ENCODE measurements at regions not wholly inside any gene's neighbourhood (a gene's known extent, or its start where the extent isn't known, plus 50 kb on each side); places are given as distances from the start of the nearest gene placed in this dataset.

DNA sequence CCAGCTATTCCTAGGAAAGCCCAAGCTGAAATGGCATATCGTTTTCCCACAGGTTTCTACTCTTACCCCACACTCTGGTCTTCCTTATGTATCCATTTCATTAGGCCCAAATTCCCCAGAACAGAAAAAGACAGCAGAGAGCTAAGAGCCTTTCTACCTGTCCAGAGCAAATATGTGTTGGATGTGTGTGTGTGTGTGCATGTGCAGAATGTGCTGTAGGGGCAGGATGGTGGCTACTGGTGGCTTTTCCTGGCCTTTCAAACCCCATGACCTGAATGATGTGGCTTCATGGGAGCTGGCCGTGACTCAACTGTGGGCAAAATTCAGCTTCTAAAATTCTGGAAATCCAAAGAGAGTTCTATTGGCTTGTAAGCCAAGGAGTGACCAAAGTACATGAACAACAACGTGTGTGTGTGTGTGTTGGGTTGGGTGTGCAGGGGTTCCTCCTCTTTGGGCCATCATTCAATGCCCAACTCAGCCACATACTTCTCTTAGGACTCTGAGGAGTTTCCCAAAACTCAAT lies 421.4 kb upstream of the CADM1 start:
- TF ChIP-seq, protein P1, sequence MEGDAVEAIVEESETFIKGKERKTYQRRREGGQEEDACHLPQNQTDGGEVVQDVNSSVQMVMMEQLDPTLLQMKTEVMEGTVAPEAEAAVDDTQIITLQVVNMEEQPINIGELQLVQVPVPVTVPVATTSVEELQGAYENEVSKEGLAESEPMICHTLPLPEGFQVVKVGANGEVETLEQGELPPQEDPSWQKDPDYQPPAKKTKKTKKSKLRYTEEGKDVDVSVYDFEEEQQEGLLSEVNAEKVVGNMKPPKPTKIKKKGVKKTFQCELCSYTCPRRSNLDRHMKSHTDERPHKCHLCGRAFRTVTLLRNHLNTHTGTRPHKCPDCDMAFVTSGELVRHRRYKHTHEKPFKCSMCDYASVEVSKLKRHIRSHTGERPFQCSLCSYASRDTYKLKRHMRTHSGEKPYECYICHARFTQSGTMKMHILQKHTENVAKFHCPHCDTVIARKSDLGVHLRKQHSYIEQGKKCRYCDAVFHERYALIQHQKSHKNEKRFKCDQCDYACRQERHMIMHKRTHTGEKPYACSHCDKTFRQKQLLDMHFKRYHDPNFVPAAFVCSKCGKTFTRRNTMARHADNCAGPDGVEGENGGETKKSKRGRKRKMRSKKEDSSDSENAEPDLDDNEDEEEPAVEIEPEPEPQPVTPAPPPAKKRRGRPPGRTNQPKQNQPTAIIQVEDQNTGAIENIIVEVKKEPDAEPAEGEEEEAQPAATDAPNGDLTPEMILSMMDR (IDR thresholded peaks at IDR 0.05; ENCODE audit: poor library complexity, severe bottlenecking): no peak
- TF ChIP-seq EZH2 (IDR thresholded peaks at IDR 0.05; ENCODE audit: borderline replicate concordance, insufficient read depth, low read length, poor library complexity, severe bottlenecking): no peak
- TF ChIP-seq POLR2AphosphoS5 (IDR thresholded peaks at IDR 0.05): no peak
- no peak for TF ChIP-seq RAD21 (conservative IDR thresholded peaks at IDR 0.05)
- TF ChIP-seq, protein P2, sequence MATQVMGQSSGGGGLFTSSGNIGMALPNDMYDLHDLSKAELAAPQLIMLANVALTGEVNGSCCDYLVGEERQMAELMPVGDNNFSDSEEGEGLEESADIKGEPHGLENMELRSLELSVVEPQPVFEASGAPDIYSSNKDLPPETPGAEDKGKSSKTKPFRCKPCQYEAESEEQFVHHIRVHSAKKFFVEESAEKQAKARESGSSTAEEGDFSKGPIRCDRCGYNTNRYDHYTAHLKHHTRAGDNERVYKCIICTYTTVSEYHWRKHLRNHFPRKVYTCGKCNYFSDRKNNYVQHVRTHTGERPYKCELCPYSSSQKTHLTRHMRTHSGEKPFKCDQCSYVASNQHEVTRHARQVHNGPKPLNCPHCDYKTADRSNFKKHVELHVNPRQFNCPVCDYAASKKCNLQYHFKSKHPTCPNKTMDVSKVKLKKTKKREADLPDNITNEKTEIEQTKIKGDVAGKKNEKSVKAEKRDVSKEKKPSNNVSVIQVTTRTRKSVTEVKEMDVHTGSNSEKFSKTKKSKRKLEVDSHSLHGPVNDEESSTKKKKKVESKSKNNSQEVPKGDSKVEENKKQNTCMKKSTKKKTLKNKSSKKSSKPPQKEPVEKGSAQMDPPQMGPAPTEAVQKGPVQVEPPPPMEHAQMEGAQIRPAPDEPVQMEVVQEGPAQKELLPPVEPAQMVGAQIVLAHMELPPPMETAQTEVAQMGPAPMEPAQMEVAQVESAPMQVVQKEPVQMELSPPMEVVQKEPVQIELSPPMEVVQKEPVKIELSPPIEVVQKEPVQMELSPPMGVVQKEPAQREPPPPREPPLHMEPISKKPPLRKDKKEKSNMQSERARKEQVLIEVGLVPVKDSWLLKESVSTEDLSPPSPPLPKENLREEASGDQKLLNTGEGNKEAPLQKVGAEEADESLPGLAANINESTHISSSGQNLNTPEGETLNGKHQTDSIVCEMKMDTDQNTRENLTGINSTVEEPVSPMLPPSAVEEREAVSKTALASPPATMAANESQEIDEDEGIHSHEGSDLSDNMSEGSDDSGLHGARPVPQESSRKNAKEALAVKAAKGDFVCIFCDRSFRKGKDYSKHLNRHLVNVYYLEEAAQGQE (IDR thresholded peaks at IDR 0.05; ENCODE audit: borderline replicate concordance): no peak
- TF ChIP-seq SMC3 (conservative IDR thresholded peaks at IDR 0.05; ENCODE audit: poor library complexity): no peak
- no peak for TF ChIP-seq EP300 (conservative IDR thresholded peaks at IDR 0.05; ENCODE audit: poor library complexity, severe bottlenecking)
- no peak for TF ChIP-seq TAF1 (IDR thresholded peaks at IDR 0.05; ENCODE audit: low read depth)
- TF ChIP-seq MXI1 (conservative IDR thresholded peaks at IDR 0.05; ENCODE audit: poor library complexity, severe bottlenecking): no peak

All from neural cell (in vitro differentiated cells).